ENCODE measurements at regions not wholly inside any gene's neighbourhood (a gene's known extent, or its start where the extent isn't known, plus 50 kb on each side); places are given as distances from the start of the nearest gene placed in this dataset.
"Not testable (repeated sequence)": the region's sequence is repeated elsewhere in the genome, so short reads cannot be mapped to it uniquely, and the experiment has no call there.

GRCh38 chr1:88504601-88505000 is 179.5 kb upstream of the PKN2 start:
- Histone ChIP-seq H3K27me3 (ENCODE audit: control insufficient read depth in 1 of 2, insufficient read depth in 2 of 2, low read length in 1 of 2) (no peaks in the 10 kb centered on the region), H3K27ac (ENCODE audit: low read depth in 1 of 2, low read length in 2 of 2) (no peak overlapping the region), H3K9me3 (ENCODE audit: control insufficient read depth, low read length) (no peaks in the 10 kb centered on the region), H3K36me3 (ENCODE audit: control insufficient read depth in 1 of 2, insufficient read depth in 2 of 2, low read length in 1 of 2) (no peaks in the 10 kb centered on the region), H3K4me3 (ENCODE audit: low read length in 2 of 2) (no peak overlapping the region), H3K4me1 (ENCODE audit: control insufficient read depth in 1 of 2, insufficient read depth in 2 of 2, low read length in 2 of 2) (no peaks in the 10 kb centered on the region)
- DNase-seq (no peak), ATAC-seq (ENCODE audit: low FRiP score) (no peak)
- intact Hi-C loops (cut with DNase I): no loop called here
- WGBS, 2 donors: 75 to 86% methylated on average over 1 of the region's 1 CpG

- ATAC-seq (ENCODE audit: low FRiP score): no peak
- WGBS, 2 donors: 61 to 65% methylated on average over 3 of the region's 3 CpGs
- no peaks in the 10 kb centered on the region for H3K4me1 ChIP-seq (ENCODE audit: control insufficient read depth in 1 of 2, insufficient read depth in 2 of 2, low read length in 2 of 2)
- H3K36me3 ChIP-seq (ENCODE audit: control insufficient read depth in 1 of 2, insufficient read depth in 2 of 2, low read length in 1 of 2): no peaks in the 10 kb centered on the region
- H3K27ac ChIP-seq (ENCODE audit: low read depth in 1 of 2, low read length in 2 of 2): no peak overlapping the region
- no peaks in the 10 kb centered on the region for H3K27me3 ChIP-seq (ENCODE audit: control insufficient read depth in 1 of 2, insufficient read depth in 2 of 2, low read length in 1 of 2)
- no peaks in the 10 kb centered on the region for H3K9me3 ChIP-seq (ENCODE audit: control insufficient read depth, low read length)
- intact Hi-C loops (cut with DNase I): no loop called here
- no peak for DNase-seq
- H3K4me3 ChIP-seq (ENCODE audit: low read length in 2 of 2): no peak overlapping the region
Measured at GRCh38 chr1:88509379-88509778, 174.7 kb upstream of the PKN2 start.

GRCh38 chr1:88514544-88515060 is 169.5 kb upstream of the PKN2 start:
- Histone ChIP-seq H3K4me3 (ENCODE audit: low read length in 2 of 2) (no peak overlapping the region), H3K9me3 (ENCODE audit: control insufficient read depth, low read length) (no peaks in the 10 kb centered on the region), H3K36me3 (ENCODE audit: control insufficient read depth in 1 of 2, insufficient read depth in 2 of 2, low read length in 1 of 2) (no peaks in the 10 kb centered on the region), H3K27ac (ENCODE audit: low read depth in 1 of 2, low read length in 2 of 2) (no peak overlapping the region), H3K27me3 (ENCODE audit: control insufficient read depth in 1 of 2, insufficient read depth in 2 of 2, low read length in 1 of 2) (no peaks in the 10 kb centered on the region), H3K4me1 (ENCODE audit: control insufficient read depth in 1 of 2, insufficient read depth in 2 of 2, low read length in 2 of 2) (no peaks in the 10 kb centered on the region)
- DNase-seq (no peak), ATAC-seq (ENCODE audit: low FRiP score) (no peak)
- intact Hi-C loops (cut with DNase I): no loop called here
- 90 to 98% methylated on average over 1 of the region's 1 CpG for WGBS, 2 donors

- H3K27ac ChIP-seq (ENCODE audit: low read depth in 1 of 2, low read length in 2 of 2); ATAC-seq (ENCODE audit: low FRiP score); H3K27me3 ChIP-seq (ENCODE audit: control insufficient read depth in 1 of 2, insufficient read depth in 2 of 2, low read length in 1 of 2); intact Hi-C loops (cut with DNase I); DNase-seq; H3K36me3 ChIP-seq (ENCODE audit: control insufficient read depth in 1 of 2, insufficient read depth in 2 of 2, low read length in 1 of 2); H3K4me1 ChIP-seq (ENCODE audit: control insufficient read depth in 1 of 2, insufficient read depth in 2 of 2, low read length in 2 of 2); H3K9me3 ChIP-seq (ENCODE audit: control insufficient read depth, low read length); H3K4me3 ChIP-seq (ENCODE audit: low read length in 2 of 2): not testable (repeated sequence)
- WGBS, 2 donors: 65 to 76% methylated on average over 1 of the region's 1 CpG
Measured at GRCh38 chr1:88517499-88517898, 166.6 kb upstream of the PKN2 start.

GRCh38 chr1:88519156-88519555 is 164.9 kb upstream of the PKN2 start:
- H3K4me3 ChIP-seq (ENCODE audit: low read length in 2 of 2): no peak overlapping the region
- H3K36me3 ChIP-seq (ENCODE audit: control insufficient read depth in 1 of 2, insufficient read depth in 2 of 2, low read length in 1 of 2): no peaks in the 10 kb centered on the region
- no peaks in the 10 kb centered on the region for H3K27me3 ChIP-seq (ENCODE audit: control insufficient read depth in 1 of 2, insufficient read depth in 2 of 2, low read length in 1 of 2)
- 7 to 11% methylated on average over 1 of the region's 1 CpG for WGBS, 2 donors
- intact Hi-C loops (cut with DNase I): no loop called here
- no peak overlapping the region for H3K27ac ChIP-seq (ENCODE audit: low read depth in 1 of 2, low read length in 2 of 2)
- DNase-seq: no peak
- H3K4me1 ChIP-seq (ENCODE audit: control insufficient read depth in 1 of 2, insufficient read depth in 2 of 2, low read length in 2 of 2): no peaks in the 10 kb centered on the region
- ATAC-seq (ENCODE audit: low FRiP score): no peak
- no peaks in the 10 kb centered on the region for H3K9me3 ChIP-seq (ENCODE audit: control insufficient read depth, low read length)

GRCh38 chr1:88523854-88524528 is 160.1 kb upstream of the PKN2 start:
- WGBS, 2 donors: 75 to 78% methylated on average over 4 of the region's 4 CpGs

GRCh38 chr1:88526456-88526855 is 157.6 kb upstream of the PKN2 start:
- Histone ChIP-seq H3K9me3 (ENCODE audit: control insufficient read depth, low read length) (no peaks in the 10 kb centered on the region), H3K27me3 (ENCODE audit: control insufficient read depth in 1 of 2, insufficient read depth in 2 of 2, low read length in 1 of 2) (no peaks in the 10 kb centered on the region), H3K27ac (ENCODE audit: low read depth in 1 of 2, low read length in 2 of 2) (no peak overlapping the region), H3K36me3 (ENCODE audit: control insufficient read depth in 1 of 2, insufficient read depth in 2 of 2, low read length in 1 of 2) (no peaks in the 10 kb centered on the region), H3K4me3 (ENCODE audit: low read length in 2 of 2) (no peak overlapping the region), H3K4me1 (ENCODE audit: control insufficient read depth in 1 of 2, insufficient read depth in 2 of 2, low read length in 2 of 2) (no peaks in the 10 kb centered on the region)
- DNase-seq (no peak), ATAC-seq (ENCODE audit: low FRiP score) (no peak)
- 84 to 88% methylated on average over 3 of the region's 3 CpGs for WGBS, 2 donors
- intact Hi-C loops (cut with DNase I): no loop called here

More at GRCh38 chr1:88523854-88524528, 160.1 kb upstream of the PKN2 start:
- Histone ChIP-seq H3K4me1 (ENCODE audit: control insufficient read depth in 1 of 2, insufficient read depth in 2 of 2, low read length in 2 of 2) (no peaks in the 10 kb centered on the region), H3K9me3 (ENCODE audit: control insufficient read depth, low read length) (no peaks in the 10 kb centered on the region), H3K36me3 (ENCODE audit: control insufficient read depth in 1 of 2, insufficient read depth in 2 of 2, low read length in 1 of 2) (no peaks in the 10 kb centered on the region), H3K27me3 (ENCODE audit: control insufficient read depth in 1 of 2, insufficient read depth in 2 of 2, low read length in 1 of 2) (no peaks in the 10 kb centered on the region), H3K27ac (ENCODE audit: low read depth in 1 of 2, low read length in 2 of 2) (no peak overlapping the region), H3K4me3 (ENCODE audit: low read length in 2 of 2) (no peak overlapping the region)
- ATAC-seq (ENCODE audit: low FRiP score) (no peak), DNase-seq (no peak)
- intact Hi-C loops (cut with DNase I): no loop called here

GRCh38 chr1:88528792-88529191 is 155.3 kb upstream of the PKN2 start:
- Histone ChIP-seq H3K27ac (ENCODE audit: low read depth in 1 of 2, low read length in 2 of 2) (no peak overlapping the region), H3K9me3 (ENCODE audit: control insufficient read depth, low read length) (no peaks in the 10 kb centered on the region), H3K4me3 (ENCODE audit: low read length in 2 of 2) (no peak overlapping the region), H3K27me3 (ENCODE audit: control insufficient read depth in 1 of 2, insufficient read depth in 2 of 2, low read length in 1 of 2) (no peaks in the 10 kb centered on the region), H3K36me3 (ENCODE audit: control insufficient read depth in 1 of 2, insufficient read depth in 2 of 2, low read length in 1 of 2) (no peaks in the 10 kb centered on the region), H3K4me1 (ENCODE audit: control insufficient read depth in 1 of 2, insufficient read depth in 2 of 2, low read length in 2 of 2) (no peaks in the 10 kb centered on the region)
- no peak for ATAC-seq (ENCODE audit: low FRiP score)
- WGBS, 2 donors: 81 to 83% methylated on average over 4 of the region's 4 CpGs
- intact Hi-C loops (cut with DNase I): no loop called here
- no peak for DNase-seq

- no peaks in the 10 kb centered on the region for H3K36me3 ChIP-seq (ENCODE audit: control insufficient read depth in 1 of 2, insufficient read depth in 2 of 2, low read length in 1 of 2)
- DNase-seq (no peak), ATAC-seq (ENCODE audit: low FRiP score) (no peak)
- H3K27me3 ChIP-seq (ENCODE audit: control insufficient read depth in 1 of 2, insufficient read depth in 2 of 2, low read length in 1 of 2): no peaks in the 10 kb centered on the region
- H3K27ac ChIP-seq (ENCODE audit: low read depth in 1 of 2, low read length in 2 of 2): no peak overlapping the region
- WGBS, 2 donors: 90 to 92% methylated on average over 6 of the region's 6 CpGs
- intact Hi-C loops (cut with DNase I): no loop called here
- H3K4me3 ChIP-seq (ENCODE audit: low read length in 2 of 2): no peak overlapping the region
- H3K9me3 ChIP-seq (ENCODE audit: control insufficient read depth, low read length): no peaks in the 10 kb centered on the region
- no peaks in the 10 kb centered on the region for H3K4me1 ChIP-seq (ENCODE audit: control insufficient read depth in 1 of 2, insufficient read depth in 2 of 2, low read length in 2 of 2)
Measured at GRCh38 chr1:88529581-88529980, 154.5 kb upstream of the PKN2 start.

All from aorta (tissue), 5 donors.